HG03066 (cell line): ENCODE measurements at regions not wholly inside any gene's neighbourhood (a gene's known extent, or its start where the extent isn't known, plus 50 kb on each side); places are given as distances from the start of the nearest gene placed in this dataset.
"Not testable (repeated sequence)": the region's sequence is repeated elsewhere in the genome, so short reads cannot be mapped to it uniquely, and the experiment has no call there.

Experiments used
- ATAC-seq: cut with Tn5 transposase; IDR thresholded peaks from one replicate; pipeline ENCODE4 v1.9.1; 2021; ENCODE audit warnings: low read depth; ENCODE audit not compliant: unreplicated experiment

- no peak for ATAC-seq
Observed at GRCh38 chr17:71166311-71166710, 954.5 kb upstream of the SOX9 start.

- no peak for ATAC-seq
Observed at GRCh38 chr17:71168053-71168741, 952.6 kb upstream of the SOX9 start.

GRCh38 chr17:71170070-71170469, 950.8 kb upstream of the SOX9 start:
- ATAC-seq = no peak

GRCh38 chr17:71171270-71171669, 949.5 kb upstream of the SOX9 start:
- ATAC-seq = no peak

GRCh38 chr17:71173991-71174390, 946.8 kb upstream of the SOX9 start:
- ATAC-seq = no peak

- ATAC-seq = no peak
Observed at GRCh38 chr17:71176331-71176730, 944.5 kb upstream of the SOX9 start.

- no peak for ATAC-seq
Observed at GRCh38 chr17:71176928-71177443, 943.8 kb upstream of the SOX9 start.

- no peak for ATAC-seq
Observed at GRCh38 chr17:71180801-71181385, 939.9 kb upstream of the SOX9 start.

GRCh38 chr17:71183066-71183660, 937.7 kb upstream of the SOX9 start:
- no peak for ATAC-seq

- ATAC-seq = no peak
Observed at GRCh38 chr17:71184716-71185115, 936.1 kb upstream of the SOX9 start.

- ATAC-seq = no peak
Observed at GRCh38 chr17:71187145-71187878, 933.5 kb upstream of the SOX9 start.

GRCh38 chr17:71188811-71189492, 931.9 kb upstream of the SOX9 start:
- no peak for ATAC-seq

GRCh38 chr17:71189493-71189831, 931.4 kb upstream of the SOX9 start:
- no peak for ATAC-seq

- ATAC-seq = no peak
Observed at GRCh38 chr17:71192039-71192555, 928.7 kb upstream of the SOX9 start.

GRCh38 chr17:71192848-71193247, 928.0 kb upstream of the SOX9 start:
- ATAC-seq = no peak

- ATAC-seq = no peak
Observed at GRCh38 chr17:71200597-71200996, 920.2 kb upstream of the SOX9 start.

GRCh38 chr17:71201639-71202038, 919.2 kb upstream of the SOX9 start:
- ATAC-seq = no peak

- ATAC-seq = no peak
Observed at GRCh38 chr17:71202449-71202848, 918.4 kb upstream of the SOX9 start.

- ATAC-seq = no peak
Observed at GRCh38 chr17:71203953-71204352, 916.9 kb upstream of the SOX9 start.

- ATAC-seq = not testable (repeated sequence)
Observed at GRCh38 chr17:71205951-71206350, 914.9 kb upstream of the SOX9 start.
